OCI-LY7 (cell line): ENCODE measurements at regions not wholly inside any gene's neighbourhood (a gene's known extent, or its start where the extent isn't known, plus 50 kb on each side); places are given as distances from the start of the nearest gene placed in this dataset.

Experiments used
- BruUV-seq: library from RNA; stranded (reverse); fragments of 400-500 nt; replicated peaks from 2 replicates; lab custom pipeline; 2021; lab: Mats Ljungman, UMichigan
- CTCF ChIA-PET: fragments of 300-600 bp; sonication (Branson Sonifier 250); formaldehyde crosslinking; loops from one replicate; lab custom pipeline; 2022; ENCODE audit warnings: antibody characterized with exemption; ENCODE audit not compliant: unreplicated experiment; lab: Charles Lee
- POLR2A ChIA-PET: fragments of 300-600 bp; sonication (Branson Sonifier 250); formaldehyde crosslinking; loops from one replicate; lab custom pipeline; 2022; ENCODE audit warnings: antibody characterized with exemption; lab: Charles Lee
- DNase-seq: peaks from one replicate; pipeline ENCODE4 v3.0.0-alpha.2; 2015; ENCODE audit warnings: low spot score
- H2AFZ ChIP-seq: fragments of 200-600 bp; sonication (generic), shearing (Covaris generic); 2 replicates; pipeline ENCODE4 v1.6.1; 2014; ENCODE audit warnings: mild to moderate bottlenecking, antibody characterized with exemption, low read length, moderate library complexity
- H3K27ac ChIP-seq: fragments of 200-600 bp; sonication (generic); 2 replicates; pipeline ENCODE4 v1.5.1; 2014; ENCODE audit warnings: mixed run types, low read depth, mild to moderate bottlenecking, moderate library complexity, low read length, inconsistent platforms; ENCODE audit not compliant: poor library complexity, severe bottlenecking
- H3K36me3 ChIP-seq: fragments of 200-600 bp; sonication (generic); 2 replicates; pipeline ENCODE4 v1.6.1; 2014; ENCODE audit warnings: mild to moderate bottlenecking, antibody characterized with exemption, low read length, moderate library complexity, mixed read lengths; ENCODE audit not compliant: insufficient read depth
- H3K4me1 ChIP-seq: fragments of 200-600 bp; sonication (generic); 2 replicates; pipeline ENCODE4 v1.5.1; 2014; ENCODE audit warnings: mild to moderate bottlenecking, low read length; ENCODE audit not compliant: insufficient read depth, poor library complexity, severe bottlenecking
- H3K4me2 ChIP-seq: fragments of 200-600 bp; sonication (generic); 2 replicates; pipeline ENCODE4 v1.6.1; 2014; ENCODE audit warnings: mild to moderate bottlenecking, low read length
- H3K4me3 ChIP-seq: fragments of 200-600 bp; sonication (generic); 2 replicates; pipeline ENCODE4 v1.5.1; 2014; ENCODE audit warnings: mild to moderate bottlenecking, low read depth, low read length; ENCODE audit not compliant: poor library complexity, severe bottlenecking
- H3K79me2 ChIP-seq: fragments of 200-600 bp; sonication (generic); 2 replicates; pipeline ENCODE4 v1.6.1; 2016; ENCODE audit warnings: low read depth, mild to moderate bottlenecking, low read length, moderate library complexity, mixed read lengths; ENCODE audit not compliant: insufficient read depth
- H3K9me2 ChIP-seq: fragments of 200-600 bp; sonication (generic); 2 replicates; pipeline ENCODE4 v1.6.1; 2016; ENCODE audit warnings: mild to moderate bottlenecking, low read length, mixed read lengths; ENCODE audit not compliant: insufficient read depth
- H3K9me3 ChIP-seq: fragments of 200-600 bp; sonication (generic); 2 replicates; pipeline ENCODE4 v1.6.1; 2014; ENCODE audit warnings: mild to moderate bottlenecking, mixed run types, low read length, mixed read lengths
- H4K20me1 ChIP-seq: fragments of 200-600 bp; sonication (generic); 2 replicates; pipeline ENCODE4 v1.6.1; 2014; ENCODE audit warnings: mild to moderate bottlenecking, antibody characterized with exemption, low read length, moderate library complexity, mixed read lengths; ENCODE audit not compliant: insufficient read depth
- EZH2phosphoT487 ChIP-seq: fragments of 200-600 bp; sonication (generic); IDR thresholded peaks from 2 replicates; pipeline ENCODE4 v1.6.1; 2018; ENCODE audit warnings: low read depth, borderline replicate concordance, mild to moderate bottlenecking, mixed run types, antibody characterized with exemption, low read length, moderate library complexity, mixed read lengths
- intact Hi-C: fragments of 100-400 bp; cut with micrococcal nuclease; formaldehyde crosslinking; loops from one replicate; pipeline ENCODE4 v1.10.0; 2022; ENCODE audit not compliant: unreplicated experiment
- TF ChIP-seq, protein P1 (sequence below): fragments of 200-600 bp; sonication (generic); conservative IDR thresholded peaks from 2 replicates; pipeline ENCODE4 v1.5.1; 2014; ENCODE audit warnings: mild to moderate bottlenecking, antibody characterized with exemption, low read length, moderate library complexity, mixed read lengths

DNA sequence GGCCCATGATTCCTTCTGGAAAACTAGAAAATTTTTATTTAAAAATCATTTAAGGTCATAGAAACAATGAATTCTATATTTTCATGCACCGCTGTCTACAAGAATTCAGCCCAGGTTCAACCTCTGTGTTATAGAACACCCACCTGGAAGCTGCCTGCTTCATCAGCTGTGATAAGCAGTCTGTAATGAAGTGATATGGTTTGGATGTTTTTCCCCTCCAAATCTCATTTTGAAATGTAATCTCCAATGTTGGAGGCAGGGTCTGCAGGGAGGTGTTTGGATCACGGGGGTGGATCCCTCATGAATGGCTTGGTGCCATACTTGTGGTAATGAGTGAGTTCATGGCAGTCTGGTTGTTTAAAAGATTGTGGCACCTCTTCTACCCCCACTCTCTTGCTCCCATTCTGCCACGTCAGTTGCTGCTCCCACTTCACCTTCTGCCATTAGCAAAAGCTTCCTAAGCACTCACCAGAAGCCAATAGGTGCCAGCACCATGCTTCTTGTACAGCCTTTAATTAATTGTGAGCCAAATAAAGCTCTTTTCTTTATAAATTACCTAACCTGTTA lies 55.6 kb downstream of the MRPL32 start:
- no peaks in the 10 kb centered on the region for H4K20me1 ChIP-seq
- POLR2A ChIA-PET, result interaction anchor here (0.5 kb wide), 1 partner anchor 8 kb away, joined by 4 read pairs; no protein-coding TSS in a partner anchor
- no peaks in the 10 kb centered on the region for H3K36me3 ChIP-seq
- CTCF ChIA-PET, result no interaction called here
- TF ChIP-seq EZH2phosphoT487, result no peak
- TF ChIP-seq, protein P1, sequence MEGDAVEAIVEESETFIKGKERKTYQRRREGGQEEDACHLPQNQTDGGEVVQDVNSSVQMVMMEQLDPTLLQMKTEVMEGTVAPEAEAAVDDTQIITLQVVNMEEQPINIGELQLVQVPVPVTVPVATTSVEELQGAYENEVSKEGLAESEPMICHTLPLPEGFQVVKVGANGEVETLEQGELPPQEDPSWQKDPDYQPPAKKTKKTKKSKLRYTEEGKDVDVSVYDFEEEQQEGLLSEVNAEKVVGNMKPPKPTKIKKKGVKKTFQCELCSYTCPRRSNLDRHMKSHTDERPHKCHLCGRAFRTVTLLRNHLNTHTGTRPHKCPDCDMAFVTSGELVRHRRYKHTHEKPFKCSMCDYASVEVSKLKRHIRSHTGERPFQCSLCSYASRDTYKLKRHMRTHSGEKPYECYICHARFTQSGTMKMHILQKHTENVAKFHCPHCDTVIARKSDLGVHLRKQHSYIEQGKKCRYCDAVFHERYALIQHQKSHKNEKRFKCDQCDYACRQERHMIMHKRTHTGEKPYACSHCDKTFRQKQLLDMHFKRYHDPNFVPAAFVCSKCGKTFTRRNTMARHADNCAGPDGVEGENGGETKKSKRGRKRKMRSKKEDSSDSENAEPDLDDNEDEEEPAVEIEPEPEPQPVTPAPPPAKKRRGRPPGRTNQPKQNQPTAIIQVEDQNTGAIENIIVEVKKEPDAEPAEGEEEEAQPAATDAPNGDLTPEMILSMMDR, result no peak
- no TSS peak for BruUV-seq
- H3K79me2 ChIP-seq, result no peaks in the 10 kb centered on the region
- H3K9me2 ChIP-seq, result no peaks in the 10 kb centered on the region
- no peaks in the 10 kb centered on the region for H3K9me3 ChIP-seq
- no peak overlapping the region for H2AFZ ChIP-seq
- no peak for DNase-seq
- H3K4me1 ChIP-seq, result peaks cover 10% of the 10 kb centered on the region
- intact Hi-C loops, result no loop called here
- H3K27ac ChIP-seq, result no peak overlapping the region
- no peak overlapping the region for H3K4me3 ChIP-seq
- H3K4me2 ChIP-seq, result no peak overlapping the region

DNA sequence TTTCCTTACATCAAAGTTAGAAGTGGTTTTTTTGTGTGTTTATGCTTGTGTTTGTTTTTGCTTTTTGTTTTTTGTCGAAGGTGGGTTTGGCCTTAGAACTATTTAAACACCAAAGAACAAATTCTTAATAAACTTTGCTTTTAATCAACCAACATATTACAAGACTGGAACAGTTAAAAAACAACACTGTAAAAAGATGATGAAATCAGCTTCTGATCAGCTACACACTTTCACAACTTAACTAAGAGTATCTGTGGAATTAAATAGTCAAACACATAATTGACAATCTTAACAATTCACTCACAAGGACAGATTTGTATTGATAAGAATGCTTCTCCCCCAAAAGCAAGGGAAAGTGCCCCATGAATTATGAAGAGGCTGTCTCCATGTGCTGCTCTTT lies 58.8 kb downstream of the MRPL32 start:
- Histone ChIP-seq H3K9me2 (no peaks in the 10 kb centered on the region), H3K4me1 (peaks cover 18% of the 10 kb centered on the region), H3K4me2 (no peak overlapping the region), H3K9me3 (no peaks in the 10 kb centered on the region), H3K27ac (no peak overlapping the region), H3K36me3 (no peaks in the 10 kb centered on the region), H3K4me3 (no peak overlapping the region), H4K20me1 (no peaks in the 10 kb centered on the region), H2AFZ (no peak overlapping the region), H3K79me2 (no peaks in the 10 kb centered on the region)
- ChIA-PET CTCF (no interaction called here), POLR2A (no interaction called here)
- TF ChIP-seq EZH2phosphoT487, result no peak
- TF ChIP-seq, protein P1, result no peak
- DNase-seq, result no peak
- intact Hi-C loops, result no loop called here
- BruUV-seq, result no TSS peak

DNA sequence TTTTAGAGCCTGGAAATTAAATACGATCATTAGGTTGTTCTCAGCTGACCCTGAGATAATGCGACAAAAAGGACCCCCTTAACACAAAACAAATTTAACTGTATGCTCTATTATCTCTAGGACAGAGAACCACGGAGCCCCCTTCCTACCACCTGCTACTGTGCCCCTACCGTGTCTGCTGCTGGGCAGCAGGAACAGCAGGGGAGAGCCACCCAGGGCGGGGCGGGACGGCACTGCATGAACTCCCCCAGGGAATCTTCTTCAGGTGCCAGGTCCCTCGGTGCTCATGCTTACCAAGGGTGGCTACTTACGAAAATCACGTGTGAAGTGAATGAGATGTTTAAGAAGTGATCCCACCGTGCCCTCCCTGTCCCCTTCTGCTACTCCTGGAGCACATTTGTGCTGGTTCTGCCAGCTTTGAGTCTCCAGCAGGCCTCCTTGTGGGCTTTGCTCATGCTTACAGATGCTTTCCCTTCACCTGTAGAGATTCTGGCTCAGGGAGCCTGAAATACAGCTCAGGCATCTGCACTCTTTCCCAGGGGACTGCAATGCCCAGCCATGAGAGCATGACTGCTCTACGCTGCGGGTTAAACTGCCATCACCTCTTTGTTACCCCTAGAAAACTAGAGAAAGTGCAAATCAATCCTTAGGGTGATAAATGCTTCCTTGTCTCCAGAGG lies 59.9 kb downstream of the MRPL32 start:
- Histone ChIP-seq H2AFZ (peak overlapping the region; percentile 47; the same call in 1 of the 2 replicates), H3K4me3 (no peak overlapping the region), H3K79me2 (no peaks in the 10 kb centered on the region), H4K20me1 (no peaks in the 10 kb centered on the region), H3K4me2 (peak overlapping the region; percentile 23; the same call in 1 of the 2 replicates), H3K36me3 (no peaks in the 10 kb centered on the region), H3K9me2 (no peaks in the 10 kb centered on the region), H3K4me1 (peaks cover 18% of the 10 kb centered on the region), H3K9me3 (no peaks in the 10 kb centered on the region), H3K27ac (no peak overlapping the region)
- ChIA-PET CTCF (no interaction called here), POLR2A (no interaction called here)
- BruUV-seq, result no TSS peak
- peak; percentile 18 for DNase-seq
- intact Hi-C loops, result no loop called here
- TF ChIP-seq, protein P1, result no peak
- TF ChIP-seq EZH2phosphoT487, result no peak
